OCI-LY3 (cell line): ENCODE measurements at regions not wholly inside any gene's neighbourhood (a gene's known extent, or its start where the extent isn't known, plus 50 kb on each side); places are given as distances from the start of the nearest gene placed in this dataset.

Source experiments
- H2AFZ ChIP-seq: fragments of 200-600, 300-600 bp; shearing (Covaris generic); 2 replicates; pipeline ENCODE4 v1.6.0; 2014; ENCODE audit warnings: antibody characterized with exemption, low read depth, low read length
- H3K27ac ChIP-seq: fragments of 200-600, 300-600 bp; sonication (generic); 2 replicates; pipeline ENCODE4 v1.5.1; 2014; ENCODE audit warnings: mild to moderate bottlenecking, low read length, moderate library complexity, mixed read lengths
- H3K27me3 ChIP-seq: fragments of 200-600, 300-600 bp; sonication (generic); 2 replicates; pipeline ENCODE4 v1.6.1; 2014; ENCODE audit warnings: low read depth, low read length, mixed read lengths
- H3K36me3 ChIP-seq: fragments of 200-600, 300-600 bp; sonication (generic); replicated peaks from 2 replicates; pipeline ENCODE3; 2014; ENCODE audit warnings: low read depth, low read length, mixed read lengths
- H3K4me1 ChIP-seq: fragments of 300-600, 200-600 bp; sonication (generic); 2 replicates; pipeline ENCODE4 v1.6.1; 2014; ENCODE audit warnings: low read length, mixed read lengths
- H3K4me2 ChIP-seq: fragments of 200-600, 300-600 bp; sonication (generic); 2 replicates; pipeline ENCODE4 v1.6.1; 2014; ENCODE audit warnings: low read length, mixed read lengths
- H3K4me3 ChIP-seq: fragments of 300-600, 200-600 bp; sonication (generic); 2 replicates; pipeline ENCODE4 v1.5.1; 2014; ENCODE audit warnings: antibody characterized with exemption, mild to moderate bottlenecking, low read length, moderate library complexity
- H3K79me2 ChIP-seq: fragments of 300-600, 200-600 bp; shearing (Covaris generic); 2 replicates; pipeline ENCODE4 v1.6.1; 2014; ENCODE audit warnings: mild to moderate bottlenecking, low read length, mixed read lengths
- H3K9ac ChIP-seq: fragments of 300-600, 200-600 bp; shearing (Covaris generic); 2 replicates; pipeline ENCODE4 v1.6.0; 2014; ENCODE audit warnings: mild to moderate bottlenecking, low read length, moderate library complexity
- H3K9me3 ChIP-seq: fragments of 200-600, 300-600 bp; shearing (Covaris generic); 2 replicates; pipeline ENCODE4 v1.6.1; 2014; ENCODE audit warnings: low read length, mixed read lengths; ENCODE audit not compliant: insufficient read depth
- H4K20me1 ChIP-seq: fragments of 200-600, 300-600 bp; sonication (generic); 2 replicates; pipeline ENCODE4 v1.6.1; 2016; ENCODE audit warnings: low read length, mixed read lengths; ENCODE audit not compliant: insufficient read depth
- EZH2phosphoT487 ChIP-seq: fragments of 200-600 bp; shearing (Covaris generic); IDR thresholded peaks from 2 replicates; pipeline ENCODE4 v1.6.1; 2018; ENCODE audit warnings: antibody characterized with exemption, mixed run types, low read depth
- TF ChIP-seq, protein P1 (sequence below): fragments of 200-600, 300-600 bp; sonication (generic); IDR thresholded peaks from 2 replicates; pipeline ENCODE4 v1.5.1; 2014; ENCODE audit warnings: antibody characterized with exemption, low read length, low read depth

DNA sequence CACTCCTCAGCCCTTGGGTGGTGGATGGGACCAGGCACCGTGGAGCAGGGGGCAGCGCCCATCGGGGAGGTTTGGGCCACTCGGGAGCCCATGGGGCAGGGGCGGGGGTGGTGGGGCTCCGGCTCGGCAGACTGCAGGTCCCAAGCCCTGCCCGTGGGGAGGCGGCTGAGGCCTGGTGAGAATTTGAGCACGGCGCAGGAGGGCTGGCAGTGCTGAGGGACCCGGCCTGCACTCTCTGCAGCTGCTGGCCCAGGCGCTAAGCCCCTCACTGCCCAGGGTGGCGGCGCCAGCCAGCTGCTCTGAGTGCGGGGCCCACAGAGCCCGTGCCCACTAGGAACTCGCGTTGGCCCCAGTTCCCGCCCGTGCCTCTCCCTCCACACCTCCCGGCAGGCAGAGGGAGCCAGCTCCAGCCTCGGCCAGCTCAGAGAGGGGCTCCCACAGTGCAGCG is 182.1 kb upstream of the OPRM1 start:
- no peak overlapping the region for H3K4me3 ChIP-seq
- H3K4me2 ChIP-seq = no peak overlapping the region
- TF ChIP-seq, protein P1, sequence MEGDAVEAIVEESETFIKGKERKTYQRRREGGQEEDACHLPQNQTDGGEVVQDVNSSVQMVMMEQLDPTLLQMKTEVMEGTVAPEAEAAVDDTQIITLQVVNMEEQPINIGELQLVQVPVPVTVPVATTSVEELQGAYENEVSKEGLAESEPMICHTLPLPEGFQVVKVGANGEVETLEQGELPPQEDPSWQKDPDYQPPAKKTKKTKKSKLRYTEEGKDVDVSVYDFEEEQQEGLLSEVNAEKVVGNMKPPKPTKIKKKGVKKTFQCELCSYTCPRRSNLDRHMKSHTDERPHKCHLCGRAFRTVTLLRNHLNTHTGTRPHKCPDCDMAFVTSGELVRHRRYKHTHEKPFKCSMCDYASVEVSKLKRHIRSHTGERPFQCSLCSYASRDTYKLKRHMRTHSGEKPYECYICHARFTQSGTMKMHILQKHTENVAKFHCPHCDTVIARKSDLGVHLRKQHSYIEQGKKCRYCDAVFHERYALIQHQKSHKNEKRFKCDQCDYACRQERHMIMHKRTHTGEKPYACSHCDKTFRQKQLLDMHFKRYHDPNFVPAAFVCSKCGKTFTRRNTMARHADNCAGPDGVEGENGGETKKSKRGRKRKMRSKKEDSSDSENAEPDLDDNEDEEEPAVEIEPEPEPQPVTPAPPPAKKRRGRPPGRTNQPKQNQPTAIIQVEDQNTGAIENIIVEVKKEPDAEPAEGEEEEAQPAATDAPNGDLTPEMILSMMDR = no peak
- no peak for TF ChIP-seq EZH2phosphoT487
- no peaks in the 10 kb centered on the region for H3K36me3 ChIP-seq
- H3K27ac ChIP-seq = no peak overlapping the region
- no peaks in the 10 kb centered on the region for H3K79me2 ChIP-seq
- no peaks in the 10 kb centered on the region for H4K20me1 ChIP-seq
- no peaks in the 10 kb centered on the region for H3K9me3 ChIP-seq
- H2AFZ ChIP-seq = no peak overlapping the region
- no peaks in the 10 kb centered on the region for H3K4me1 ChIP-seq
- no peak overlapping the region for H3K9ac ChIP-seq
- H3K27me3 ChIP-seq = no peaks in the 10 kb centered on the region

DNA sequence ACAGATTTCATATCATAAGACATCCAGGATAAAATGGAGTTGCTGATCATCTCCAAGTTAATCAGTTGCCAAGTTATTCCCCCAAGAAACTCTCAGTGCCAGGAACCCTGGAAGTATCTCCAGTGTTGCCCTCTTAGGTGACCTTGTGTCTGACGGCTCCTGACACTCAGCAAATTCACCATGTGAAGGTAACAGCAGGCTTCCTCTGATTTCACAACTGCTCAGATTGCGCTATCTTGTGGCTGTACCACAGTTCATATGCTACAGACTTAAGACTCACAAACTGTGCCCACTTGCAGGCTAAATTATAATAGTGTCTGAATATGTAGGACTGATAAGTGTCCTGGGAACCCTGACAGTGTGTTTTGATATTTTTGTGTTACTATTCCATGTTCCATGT is 186.6 kb upstream of the OPRM1 start:
- Histone ChIP-seq H3K27me3 (no peaks in the 10 kb centered on the region), H3K9me3 (no peaks in the 10 kb centered on the region), H2AFZ (no peak overlapping the region), H3K4me1 (no peaks in the 10 kb centered on the region), H3K79me2 (no peaks in the 10 kb centered on the region), H4K20me1 (no peaks in the 10 kb centered on the region), H3K27ac (no peak overlapping the region), H3K9ac (no peak overlapping the region), H3K4me3 (no peak overlapping the region), H3K36me3 (no peaks in the 10 kb centered on the region), H3K4me2 (no peak overlapping the region)
- TF ChIP-seq, protein P1 = no peak
- no peak for TF ChIP-seq EZH2phosphoT487

DNA sequence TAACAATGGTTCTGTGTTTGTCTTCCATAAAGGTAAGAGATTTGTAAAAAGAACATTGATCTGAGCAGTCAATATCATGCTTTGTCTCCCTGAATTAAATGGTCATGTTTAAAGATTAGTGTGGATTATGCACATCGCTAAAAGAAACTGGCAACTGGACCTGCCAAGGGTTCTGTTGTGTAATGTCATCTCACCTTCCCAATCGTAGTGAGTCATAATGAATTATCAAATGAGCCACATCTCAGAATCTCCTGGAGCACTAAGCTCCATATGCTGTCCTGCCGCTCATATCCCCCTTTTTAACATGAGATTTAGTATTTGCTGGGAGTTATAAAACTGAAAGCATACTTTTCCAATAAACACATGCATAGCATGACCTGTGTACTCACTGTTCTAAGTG is 187.0 kb upstream of the OPRM1 start:
- Histone ChIP-seq H3K4me3 (no peak overlapping the region), H3K27me3 (no peaks in the 10 kb centered on the region), H3K9ac (no peak overlapping the region), H3K36me3 (no peaks in the 10 kb centered on the region), H3K79me2 (no peaks in the 10 kb centered on the region), H3K4me2 (no peak overlapping the region), H4K20me1 (no peaks in the 10 kb centered on the region), H3K4me1 (no peaks in the 10 kb centered on the region), H2AFZ (no peak overlapping the region), H3K9me3 (no peaks in the 10 kb centered on the region), H3K27ac (no peak overlapping the region)
- TF ChIP-seq EZH2phosphoT487 = no peak
- TF ChIP-seq, protein P1 = no peak

DNA sequence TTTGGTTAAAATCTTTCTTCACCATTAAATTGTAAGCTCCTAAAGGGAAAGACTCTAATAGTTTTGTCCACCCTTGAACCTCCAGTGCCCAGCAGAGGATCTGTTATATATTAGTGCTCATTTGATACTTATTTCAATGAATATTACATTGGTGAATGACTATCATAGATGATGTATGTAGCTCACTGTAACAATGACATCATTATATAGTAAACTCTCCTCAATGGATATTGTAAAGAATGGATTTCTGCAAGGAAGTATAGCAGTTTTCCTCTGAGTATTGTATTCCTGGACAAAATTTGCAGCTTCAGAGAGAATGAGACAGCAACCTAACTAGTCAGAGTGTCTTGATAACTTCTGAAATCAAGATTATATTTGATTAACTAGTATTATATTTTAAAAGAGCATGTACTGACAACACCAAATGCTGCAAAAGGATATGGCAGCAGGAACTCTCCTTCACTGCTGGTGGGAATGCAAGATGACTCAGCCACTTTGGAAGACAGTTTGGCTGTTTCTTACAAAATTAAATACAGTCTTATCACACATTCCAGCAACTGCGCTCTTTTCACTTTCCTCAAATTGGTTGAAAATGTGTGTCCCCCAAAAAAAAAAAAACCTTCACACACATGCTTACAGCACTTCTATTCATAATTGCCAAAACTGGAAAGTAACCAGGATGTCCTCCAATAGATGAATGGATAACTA is 189.8 kb upstream of the OPRM1 start:
- no peaks in the 10 kb centered on the region for H4K20me1 ChIP-seq
- no peaks in the 10 kb centered on the region for H3K9me3 ChIP-seq
- TF ChIP-seq, protein P1 = no peak
- TF ChIP-seq EZH2phosphoT487 = no peak
- H3K4me3 ChIP-seq = no peak overlapping the region
- H3K36me3 ChIP-seq = no peaks in the 10 kb centered on the region
- no peaks in the 10 kb centered on the region for H3K27me3 ChIP-seq
- H2AFZ ChIP-seq = no peak overlapping the region
- no peak overlapping the region for H3K4me2 ChIP-seq
- H3K79me2 ChIP-seq = no peaks in the 10 kb centered on the region
- H3K9ac ChIP-seq = no peak overlapping the region
- no peaks in the 10 kb centered on the region for H3K4me1 ChIP-seq
- H3K27ac ChIP-seq = no peak overlapping the region
